HG03378 (cell line): ENCODE measurements at regions not wholly inside any gene's neighbourhood (a gene's known extent, or its start where the extent isn't known, plus 50 kb on each side); places are given as distances from the start of the nearest gene placed in this dataset.
A peak's percentile ranks its signal among the peaks of the same experiment; 100 is the strongest.

Source experiments
- ATAC-seq: cut with Tn5 transposase; IDR thresholded peaks from one replicate; pipeline ENCODE4 v1.9.1; 2021; ENCODE audit warnings: mild to moderate bottlenecking, moderate library complexity; ENCODE audit not compliant: unreplicated experiment

DNA sequence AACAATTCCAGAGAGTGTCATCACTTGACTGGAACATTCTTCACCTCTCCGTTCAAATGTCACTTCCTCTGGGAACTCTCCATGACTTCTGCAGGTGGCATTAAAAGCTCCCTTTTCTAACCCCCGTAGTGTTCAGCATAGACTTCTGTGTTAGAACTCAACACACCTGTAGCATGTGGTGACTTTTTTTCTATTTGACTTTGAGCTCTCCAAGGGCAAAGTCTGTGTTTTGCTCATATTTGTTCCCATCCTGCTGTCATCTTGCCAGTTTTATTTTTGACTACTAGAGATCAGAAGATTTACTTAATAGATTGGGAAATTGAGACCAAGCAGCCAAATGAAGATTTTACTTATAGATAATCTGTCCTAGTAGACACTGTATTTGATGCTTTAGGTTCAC, 367.1 kb downstream of the INSC start:
- ATAC-seq, result no peak

DNA sequence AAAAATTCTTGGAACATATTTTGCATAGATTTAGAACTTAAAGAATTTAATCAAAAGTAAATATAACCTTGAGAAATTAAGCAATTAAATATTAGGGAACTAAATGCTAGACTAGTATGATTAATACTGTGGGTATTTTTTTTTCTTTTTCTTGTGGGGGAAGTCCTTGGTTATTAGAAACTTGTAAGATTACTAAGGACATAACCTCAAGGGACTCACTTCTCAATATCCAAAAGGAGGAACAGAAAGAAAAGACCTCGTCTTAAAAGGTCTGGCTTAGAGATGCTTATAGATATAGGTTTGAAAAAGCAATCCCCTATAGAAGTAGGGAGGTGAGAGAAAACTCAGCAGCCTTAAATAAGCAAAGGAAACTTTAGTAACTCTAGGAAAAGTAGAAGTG, 368.5 kb downstream of the INSC start:
- peak; percentile 89 for ATAC-seq

DNA sequence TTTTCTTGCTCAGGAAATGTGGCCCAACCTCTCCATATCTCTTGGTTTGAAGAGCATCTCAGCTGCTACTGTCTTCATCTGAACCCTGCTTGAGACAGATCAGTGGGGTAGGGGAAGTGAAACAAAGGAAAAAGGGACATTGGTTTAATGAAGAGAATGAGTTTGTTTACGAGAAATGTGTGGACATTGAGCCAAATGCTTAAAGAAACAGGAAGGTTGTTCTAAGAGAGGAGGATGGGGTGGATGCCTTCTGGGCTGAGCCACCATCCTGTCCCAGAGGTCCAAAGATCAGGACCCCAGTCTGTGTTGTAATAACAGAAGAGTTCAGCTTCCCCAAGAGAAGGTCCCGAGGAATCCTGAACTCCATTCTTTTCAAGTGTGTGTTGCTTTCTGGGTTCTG, 369.7 kb downstream of the INSC start:
- no peak for ATAC-seq

DNA sequence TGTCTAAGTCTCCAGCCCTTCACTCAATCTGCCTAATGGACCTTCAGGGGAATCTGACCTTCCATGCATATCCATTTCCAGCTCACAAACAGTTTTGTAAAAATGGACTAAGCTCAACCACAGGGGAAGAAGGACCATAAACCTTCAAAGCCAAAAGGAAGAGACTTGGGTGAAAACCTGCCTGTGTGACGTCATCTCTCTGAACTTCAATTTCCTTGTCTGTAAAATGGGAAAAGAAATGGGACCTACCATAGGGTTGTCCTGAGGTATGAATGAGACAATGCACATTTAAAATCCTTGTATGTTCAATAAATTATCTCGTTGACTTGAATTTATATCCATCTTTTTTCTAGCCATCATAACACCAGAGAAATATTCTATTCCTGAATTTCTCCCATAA, 370.7 kb downstream of the INSC start:
- ATAC-seq, result no peak

DNA sequence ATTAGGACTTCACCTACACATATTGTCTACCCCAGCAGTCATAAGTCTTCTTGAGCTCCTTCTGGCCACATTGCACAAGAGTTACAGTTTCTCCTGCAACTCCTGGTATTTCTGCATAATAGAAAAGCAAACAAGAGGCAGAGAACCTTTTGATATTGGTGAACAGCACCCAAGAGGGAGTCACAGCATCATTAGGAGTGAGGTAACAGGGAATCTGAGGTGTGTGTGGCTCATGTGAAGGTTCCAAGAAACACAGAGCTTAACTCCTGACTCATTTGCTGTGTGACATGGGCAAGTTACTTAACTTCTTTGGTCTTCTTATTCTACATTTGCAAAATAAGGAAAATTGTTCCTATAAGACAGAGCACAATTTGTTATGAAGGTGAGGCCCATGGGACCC, 374.6 kb downstream of the INSC start:
- ATAC-seq, result no peak

DNA sequence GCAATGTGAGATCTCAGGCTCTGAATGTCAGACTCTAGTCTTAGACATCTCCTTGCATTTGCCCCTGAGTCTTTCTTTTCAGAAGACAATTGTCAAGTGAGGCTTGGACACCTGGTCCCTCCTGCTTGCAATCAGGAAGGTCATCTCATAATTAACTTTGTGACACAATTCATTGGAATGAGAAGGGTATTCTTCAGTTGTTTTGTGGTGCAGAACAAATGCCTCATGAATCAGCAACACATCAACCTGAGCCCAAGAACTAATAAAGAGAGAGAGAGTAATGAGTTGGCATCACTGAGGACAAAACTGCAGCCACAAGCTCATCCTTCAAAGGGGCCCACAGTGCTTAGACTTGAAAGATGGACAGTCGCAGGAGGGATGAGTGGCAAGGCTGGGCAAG, 375.8 kb downstream of the INSC start:
- ATAC-seq, result no peak

DNA sequence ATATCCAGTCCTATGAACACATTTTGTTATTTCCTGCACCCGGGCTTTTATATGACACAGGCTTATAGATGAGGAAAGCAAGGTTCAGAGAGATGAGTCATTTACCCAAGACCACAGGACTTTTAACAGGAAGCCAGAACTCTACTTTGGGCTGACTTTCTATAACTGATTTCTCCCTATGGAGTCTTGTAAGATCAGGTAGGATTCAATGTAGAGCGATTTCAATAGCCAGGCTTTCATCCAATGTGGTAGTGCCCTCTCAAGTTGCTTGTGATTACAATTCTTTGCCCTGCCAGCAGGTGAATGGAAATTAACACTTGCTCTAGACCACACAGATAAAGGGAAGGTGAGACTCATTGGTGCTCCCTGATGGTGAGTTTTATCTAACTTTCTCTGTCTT, 378.3 kb downstream of the INSC start:
- no peak for ATAC-seq

DNA sequence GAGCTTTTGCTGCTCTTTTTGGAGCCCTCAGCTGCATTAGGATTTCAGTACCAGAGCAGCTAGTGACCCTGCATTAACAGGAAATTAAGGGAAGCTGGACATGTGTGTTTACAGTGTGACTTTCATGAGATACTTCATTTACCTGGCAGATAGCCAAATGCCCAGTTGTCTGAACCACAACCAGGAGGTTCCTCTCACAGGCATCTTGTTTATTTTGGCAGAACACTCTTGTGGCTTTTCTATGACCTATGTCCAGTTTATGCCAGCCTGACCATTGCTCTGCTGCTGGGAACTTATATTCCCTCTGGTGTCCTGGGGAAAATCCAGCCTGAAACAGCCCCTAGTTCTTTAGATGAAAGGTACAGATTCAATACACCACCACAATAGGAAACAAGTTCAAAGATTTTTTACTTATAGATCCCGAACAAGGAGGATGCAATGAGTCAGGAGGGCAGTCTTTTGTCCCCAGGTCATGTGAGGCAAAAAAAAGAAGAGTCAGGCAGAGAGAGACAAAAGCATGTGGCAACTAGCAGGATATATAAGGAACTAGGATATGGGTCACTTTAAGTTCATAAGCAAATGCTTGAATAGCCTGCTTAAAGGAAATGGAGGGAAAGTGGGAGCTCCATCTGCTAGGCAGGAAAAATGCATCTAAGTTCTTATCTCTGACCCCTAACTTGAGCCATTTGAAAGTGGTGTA, 379.3 kb downstream of the INSC start:
- ATAC-seq, result no peak

DNA sequence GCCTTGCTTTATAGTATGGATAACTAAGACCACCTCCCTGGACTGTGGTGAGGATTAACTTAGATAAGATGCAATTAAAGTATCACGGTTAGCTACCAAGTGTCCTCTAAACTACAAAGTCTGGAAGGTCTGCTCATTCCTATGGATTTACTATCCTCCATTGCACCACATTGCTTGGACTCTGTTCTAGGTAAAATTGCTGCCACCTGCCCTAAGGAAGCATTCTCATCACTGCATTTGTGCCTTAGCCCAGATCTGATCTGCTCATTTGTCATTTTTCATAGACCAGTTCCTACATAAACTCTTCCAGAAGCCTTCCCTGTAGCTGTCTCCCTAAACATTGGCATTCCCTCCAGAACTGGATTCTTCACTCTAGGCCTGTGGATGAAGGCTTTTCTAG, 380.0 kb downstream of the INSC start:
- no peak for ATAC-seq

DNA sequence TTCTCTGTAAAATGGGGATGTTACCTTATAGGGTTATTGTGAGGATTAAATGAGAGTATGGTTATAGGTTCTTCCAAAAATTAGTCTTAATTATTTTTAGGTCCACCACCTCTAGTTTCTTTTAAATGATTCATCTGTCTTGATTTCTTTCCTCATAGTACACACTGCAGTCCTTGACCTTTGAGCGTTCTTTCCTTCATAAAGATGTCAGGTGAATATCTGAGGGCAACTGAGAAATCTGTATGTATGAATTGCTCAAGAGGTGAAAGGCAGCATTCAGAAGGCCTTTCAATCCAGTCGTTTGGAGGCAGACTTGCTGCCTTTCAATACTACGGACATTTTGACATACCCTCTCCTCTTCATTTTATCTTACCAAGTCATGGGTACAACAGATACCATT, 380.7 kb downstream of the INSC start:
- no peak for ATAC-seq

DNA sequence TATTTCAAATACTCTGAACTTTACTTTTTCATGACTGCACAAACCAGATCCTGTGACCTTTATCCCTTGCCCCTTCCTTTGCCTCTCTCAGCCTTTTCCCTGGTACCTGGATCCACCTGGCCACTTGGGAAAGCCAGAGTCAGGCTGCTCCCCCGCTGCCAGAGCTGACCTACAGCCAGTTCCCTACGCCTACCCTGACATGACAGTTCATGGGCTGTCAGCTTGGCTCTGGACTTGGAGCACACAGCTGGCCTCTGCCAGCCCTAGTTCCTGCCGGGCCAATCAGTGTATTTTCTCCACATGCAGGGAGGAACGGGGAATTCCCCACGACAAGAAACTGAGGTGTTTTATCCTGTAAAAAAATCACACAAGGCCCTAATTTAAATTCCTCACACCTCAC, 382.6 kb downstream of the INSC start:
- ATAC-seq, result no peak

DNA sequence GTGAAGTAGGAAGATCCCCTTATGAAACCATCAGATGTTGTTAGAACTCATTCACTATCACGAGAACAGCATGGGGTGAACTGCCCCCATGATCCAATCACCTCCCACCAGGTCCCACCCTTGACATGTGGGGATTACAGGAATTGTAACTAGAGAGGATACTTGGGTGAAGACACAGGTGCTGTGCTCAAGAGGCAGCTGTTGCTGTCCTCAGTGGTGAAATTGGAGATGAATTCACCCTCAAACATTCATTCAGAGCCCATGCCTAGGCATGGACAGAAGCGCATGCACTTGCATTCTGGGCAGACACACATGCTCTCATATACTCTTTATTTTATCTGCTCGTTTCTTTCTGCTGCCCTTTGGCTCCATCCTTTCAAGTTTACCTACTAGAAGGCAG, 385.0 kb downstream of the INSC start:
- ATAC-seq, result no peak

DNA sequence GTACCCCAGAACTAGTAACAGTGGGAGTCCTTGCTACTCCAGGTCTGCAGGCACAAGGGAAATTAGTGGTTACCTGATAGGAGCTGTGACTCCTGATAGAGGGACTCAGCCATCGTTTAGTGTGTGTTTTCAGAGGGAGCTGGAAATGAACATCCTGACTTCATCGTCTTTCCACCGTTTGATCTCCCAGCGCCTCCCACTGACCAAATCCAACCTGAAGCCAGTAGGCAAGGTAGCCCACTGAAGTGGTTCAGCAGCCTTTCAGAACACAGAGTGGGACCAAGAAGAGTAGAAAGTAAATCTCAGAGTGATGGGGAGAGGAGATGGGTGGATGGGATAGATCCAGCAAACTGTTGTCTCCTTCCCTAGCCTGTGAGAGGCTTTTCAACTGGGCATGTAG, 385.9 kb downstream of the INSC start:
- ATAC-seq, result no peak

DNA sequence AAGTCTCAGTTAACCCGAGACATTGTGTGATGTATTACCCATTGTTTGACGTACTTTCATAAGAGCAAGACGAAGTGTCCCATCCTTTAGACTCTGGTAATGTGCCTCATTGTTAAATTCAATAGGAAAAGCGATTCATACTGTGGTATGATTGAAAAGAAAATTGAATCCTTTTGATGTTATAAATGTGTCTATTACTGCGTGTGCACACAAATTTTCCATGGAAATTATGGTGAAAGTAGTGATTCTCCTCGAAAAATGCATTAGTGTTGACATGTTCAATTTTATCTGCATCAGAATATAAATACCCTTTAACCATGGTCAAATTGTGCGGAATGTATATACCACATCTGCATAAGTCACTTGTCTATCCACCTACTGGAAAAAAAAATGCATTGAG, 386.8 kb downstream of the INSC start:
- no peak for ATAC-seq

DNA sequence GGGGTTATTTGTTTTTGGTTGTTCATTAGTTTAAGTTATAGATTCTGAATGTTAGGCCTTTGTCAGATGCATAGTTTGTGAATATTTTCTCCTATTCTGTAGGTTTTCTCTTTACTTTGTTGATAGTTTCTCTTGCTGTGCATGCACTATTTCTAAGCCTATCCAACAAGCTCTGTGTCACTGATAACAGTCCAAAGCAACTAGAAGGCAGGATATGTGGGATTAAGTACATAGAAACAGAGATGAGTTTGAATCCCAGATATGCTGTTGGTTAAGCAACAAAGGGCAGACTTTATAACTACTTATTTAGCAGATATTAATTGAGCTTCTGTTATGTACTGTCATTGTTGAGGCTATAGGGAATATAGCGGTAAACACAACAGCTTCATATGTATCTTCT, 390.4 kb downstream of the INSC start:
- no peak for ATAC-seq

DNA sequence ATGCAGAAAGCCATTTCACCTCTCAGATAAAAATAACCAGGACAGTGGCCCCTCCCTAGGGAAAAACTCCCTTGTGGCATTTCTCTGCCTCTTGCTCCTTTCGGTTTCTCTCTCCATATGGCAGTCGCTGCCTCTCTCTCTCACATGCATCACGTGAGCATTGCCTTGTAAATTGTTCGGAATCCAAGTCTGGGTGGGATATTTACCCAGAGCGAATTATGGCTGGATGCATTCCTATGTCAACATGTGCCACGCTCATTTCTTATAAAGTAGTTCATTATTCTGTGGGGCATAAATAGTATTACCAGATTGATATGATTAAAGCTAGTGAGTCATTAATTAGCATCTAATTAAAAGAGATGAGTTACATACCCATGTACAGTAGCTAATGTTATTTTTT, 392.9 kb downstream of the INSC start:
- ATAC-seq, result no peak

DNA sequence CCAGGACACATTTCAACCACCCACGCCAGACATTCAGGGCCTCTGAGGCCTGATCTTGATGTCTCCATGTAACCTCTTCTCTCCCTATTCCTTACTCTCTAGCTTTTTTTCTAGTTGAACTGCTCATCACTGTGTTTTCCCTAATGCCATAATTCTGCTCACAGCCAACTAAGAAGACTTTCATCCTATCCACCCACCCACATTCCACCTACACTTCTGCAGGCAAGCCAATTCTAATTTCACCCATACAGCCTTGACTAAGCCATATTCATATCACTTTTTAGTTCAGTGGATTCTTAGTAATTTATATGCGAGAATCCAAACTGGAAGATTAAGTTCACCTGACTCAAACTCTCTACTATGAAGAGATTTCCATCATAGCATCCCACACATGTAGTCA, 394.4 kb downstream of the INSC start:
- no peak for ATAC-seq

DNA sequence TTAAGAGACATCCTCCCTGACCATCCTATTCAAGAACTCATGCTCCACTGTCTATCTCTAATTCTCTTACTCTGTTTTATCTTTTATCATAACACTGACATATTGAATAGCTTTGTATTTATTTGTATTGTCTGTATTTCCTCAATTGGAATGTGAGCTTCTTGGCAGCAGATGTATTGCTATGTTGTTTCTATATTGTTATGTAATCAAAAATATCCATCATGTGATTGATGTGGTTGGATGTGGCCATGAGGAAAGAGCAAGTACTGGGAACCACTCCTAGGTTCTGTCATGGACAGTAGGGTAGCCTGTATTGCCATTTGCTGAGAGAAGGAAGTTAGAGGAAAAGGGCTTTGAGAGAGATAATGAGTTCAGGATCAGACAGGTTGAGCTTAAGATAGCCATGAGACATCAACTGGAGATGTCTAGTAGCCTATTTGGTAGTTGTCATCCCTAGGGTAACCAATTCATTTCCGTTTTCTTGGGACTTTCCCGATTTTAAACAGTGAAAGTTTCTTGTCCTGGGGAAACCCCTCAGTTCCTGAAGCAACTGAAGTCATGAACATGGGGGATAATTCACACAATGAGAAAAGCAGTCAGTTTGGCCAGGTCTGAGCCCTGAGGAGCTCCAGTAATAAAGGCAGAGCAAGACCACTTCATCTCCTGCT, 404.5 kb downstream of the INSC start:
- peak; percentile 78 for ATAC-seq

DNA sequence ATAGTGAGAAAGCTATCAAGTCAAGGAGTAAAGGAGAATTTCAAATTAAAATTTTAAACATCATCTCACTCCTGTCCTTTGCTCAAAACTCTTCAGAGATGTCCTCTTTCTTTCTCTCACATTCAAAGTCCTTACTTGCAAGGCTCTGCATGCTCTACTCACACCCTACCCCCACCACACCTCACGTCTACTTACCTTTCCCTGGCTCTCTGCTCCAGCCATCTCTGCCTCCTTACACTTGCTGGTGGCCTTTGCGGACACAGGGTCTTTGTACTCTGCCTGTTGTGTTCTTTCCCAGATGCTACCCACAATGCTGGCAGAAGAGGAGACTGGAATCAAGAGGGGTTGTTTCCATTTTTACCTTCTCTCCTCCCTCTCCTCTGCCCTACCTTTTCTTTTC, 405.2 kb downstream of the INSC start:
- no peak for ATAC-seq

DNA sequence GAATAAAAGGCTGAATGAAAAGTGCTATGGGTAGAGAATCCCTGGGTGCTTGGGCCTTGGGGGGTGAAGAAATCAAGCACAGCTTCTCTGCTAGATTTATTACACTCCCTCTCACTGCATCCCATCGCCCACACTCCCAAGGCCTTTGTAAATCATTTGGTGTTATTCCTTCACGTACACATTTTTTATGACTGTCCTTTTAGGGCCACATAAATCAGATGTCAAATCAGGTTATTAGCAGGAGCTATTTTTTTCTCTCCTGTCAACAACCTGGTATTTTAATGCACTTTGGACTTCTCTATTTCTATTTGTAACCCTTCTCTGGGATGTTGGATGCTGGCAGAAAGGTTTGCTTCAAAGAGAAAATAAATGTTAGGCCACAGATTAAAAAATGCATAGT, 408.8 kb downstream of the INSC start:
- ATAC-seq, result no peak

DNA sequence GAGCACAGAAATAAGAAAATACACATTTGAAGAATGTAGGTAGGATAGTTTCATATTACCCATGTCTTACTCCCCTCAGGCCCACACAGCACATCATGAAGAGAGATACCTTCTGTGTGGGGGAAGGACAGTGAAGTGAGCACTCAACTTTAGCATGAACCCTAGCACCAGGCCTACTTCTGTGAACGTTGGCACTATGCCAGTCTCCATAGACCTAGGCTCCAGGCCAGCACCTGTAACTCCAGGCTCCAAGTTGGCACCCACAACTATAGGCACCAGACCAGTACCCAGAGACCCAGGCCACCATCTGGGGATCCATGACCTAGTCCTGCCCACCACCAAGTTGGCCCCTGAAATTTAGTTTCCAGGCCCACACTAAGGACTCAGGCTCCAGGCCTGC, 410.9 kb downstream of the INSC start:
- no peak for ATAC-seq

DNA sequence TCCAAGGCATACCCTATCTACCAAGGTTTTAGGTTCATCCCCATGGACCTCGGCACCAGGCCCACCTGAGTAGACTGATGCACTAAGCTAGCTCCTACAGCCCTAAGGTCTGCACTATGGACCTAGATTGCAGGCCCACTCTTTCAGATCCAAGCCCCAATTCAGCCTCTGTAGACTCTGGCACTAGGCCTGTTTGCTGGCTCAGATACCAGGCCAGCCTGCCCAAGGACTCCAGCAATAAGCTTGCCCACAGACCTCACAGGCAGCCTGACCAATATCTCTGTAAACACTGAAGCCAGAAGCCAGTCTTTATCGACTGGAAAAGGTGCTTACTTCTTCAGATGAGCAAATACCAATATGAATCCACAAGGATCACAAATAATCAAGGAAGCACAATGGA, 411.3 kb downstream of the INSC start:
- ATAC-seq, result no peak

DNA sequence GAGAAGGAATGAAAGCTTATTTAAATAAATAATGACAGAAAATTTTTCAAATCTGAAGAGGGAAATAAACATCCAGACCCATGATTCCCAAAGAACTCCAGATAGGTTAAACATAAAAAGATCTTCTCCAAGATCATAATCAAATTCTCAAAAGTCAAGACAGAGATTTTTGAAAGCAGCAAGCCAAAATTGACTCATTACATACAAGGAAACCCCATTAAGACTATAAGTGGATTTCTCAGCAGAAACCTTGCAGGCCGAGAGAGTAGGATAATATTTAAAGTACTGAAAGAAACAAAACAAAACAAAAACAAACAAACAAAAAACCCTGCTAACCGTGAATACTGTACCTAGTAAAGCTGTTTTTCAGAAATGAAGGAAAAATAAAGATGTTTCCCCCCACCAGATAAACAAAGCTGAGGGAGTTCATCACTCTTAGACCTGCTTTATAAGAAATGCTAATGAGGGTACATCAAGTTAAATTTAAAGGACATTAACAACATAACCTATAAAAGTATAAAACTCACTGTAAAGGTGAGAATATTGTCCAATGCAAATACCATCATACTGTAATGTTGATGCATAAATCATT, 412.2 kb downstream of the INSC start:
- ATAC-seq, result no peak
